ENCODE measurements at regions not wholly inside any gene's neighbourhood (a gene's known extent, or its start where the extent isn't known, plus 50 kb on each side); places are given as distances from the start of the nearest gene placed in this dataset.

- Histone ChIP-seq H3K79me1 (ENCODE audit: low read depth, low read length) (no peaks in the 10 kb centered on the region), H2BK120ac (replicated peaks; ENCODE audit: low read depth, low read length) (no peak overlapping the region), H3K56ac (replicated peaks; ENCODE audit: insufficient read length, low read depth, low read length) (no peak overlapping the region), H4K8ac (ENCODE audit: extremely low read depth, insufficient read depth, low read length) (no peak overlapping the region), H3K23me2 (ENCODE audit: low read depth, low read length) (no peaks in the 10 kb centered on the region), H2AFZ (ENCODE audit: low read length) (no peak overlapping the region), H2AK5ac (ENCODE audit: low read depth, low read length) (no peak overlapping the region), H4K91ac (replicated peaks; ENCODE audit: insufficient read length, low read length) (no peak overlapping the region), H3K27ac (ENCODE audit: low read depth, low read length) (no peak overlapping the region), H3K14ac (ENCODE audit: insufficient read length) (no peak overlapping the region), H3K4me2 (ENCODE audit: insufficient read depth in 1 of 2, low read depth in 2 of 2, low read length in 2 of 2) (no peak overlapping the region), H3K36me3 (ENCODE audit: control insufficient read depth in 2 of 4, insufficient read depth in 4 of 4, low read length in 3 of 4) (no peaks in the 10 kb centered on the region), H3K4ac (replicated peaks; ENCODE audit: insufficient read length, low read depth, low read length) (no peak overlapping the region), H3K4me3 (ENCODE audit: extremely low read depth in 1 of 4, insufficient read depth in 2 of 4, low read depth in 3 of 4, low read length in 4 of 4) (no peak overlapping the region), H3K23ac (ENCODE audit: insufficient read length) (no peak overlapping the region), H4K20me1 (replicated peaks in 1 of 2; ENCODE audit: control insufficient read depth in 1 of 2, insufficient read depth in 2 of 2, low read length in 2 of 2) (no peaks in the 10 kb centered on the region), H3K18ac (ENCODE audit: extremely low read depth, low read length) (no peak overlapping the region), H2BK20ac (ENCODE audit: low read length) (no peak overlapping the region), H2BK15ac (ENCODE audit: low read length) (no peak overlapping the region), H4K5ac (ENCODE audit: insufficient read length, low read depth, low read length) (no peak overlapping the region), H3K79me2 (ENCODE audit: control insufficient read depth in 1 of 2, insufficient read depth in 2 of 2, low read length in 2 of 2) (no peaks in the 10 kb centered on the region), H2BK12ac (ENCODE audit: low read depth, low read length) (no peak overlapping the region), H3K9ac (replicated peaks in 1 of 4; ENCODE audit: extremely low read depth in 1 of 4, low read depth in 3 of 4, low read length in 3 of 4) (no peak overlapping the region), H3K4me1 (replicated peaks in 1 of 4; ENCODE audit: control insufficient read depth in 3 of 4, insufficient read depth in 4 of 4, low read length in 3 of 4) (no peaks in the 10 kb centered on the region), H3K9me3 (ENCODE audit: insufficient read depth in 2 of 2, low read depth in 1 of 2, low read length in 1 of 2) (no peaks in the 10 kb centered on the region), H3K27me3 (replicated peaks in 1 of 4; ENCODE audit: control insufficient read depth in 3 of 4, extremely low read depth in 1 of 4, insufficient read depth in 3 of 4, low read length in 3 of 4) (no peaks in the 10 kb centered on the region), H2BK5ac (ENCODE audit: low read depth, low read length) (no peak overlapping the region)
- FAIRE-seq (no peak), DNase-seq (ENCODE audit: low read depth in 1 of 2, low spot score in 2 of 2) (no peak)
- TF ChIP-seq BRCA1 (IDR thresholded peaks at IDR 0.05; ENCODE audit: low read depth, low read length) (no peak), SUZ12 (IDR thresholded peaks at IDR 0.05; ENCODE audit: low read length) (no peak), FOSL1 (IDR thresholded peaks at IDR 0.05; ENCODE audit: insufficient read depth, low read depth, low read length) (no peak), POLR2A (IDR thresholded peaks at IDR 0.05; ENCODE audit: control extremely low read depth in 1 of 2, low read depth in 2 of 2, low read length in 2 of 2) (no peak), TAF7 (optimal IDR thresholded peaks at IDR 0.05; ENCODE audit: borderline replicate concordance, low read depth, low read length) (no peak), SP1 (IDR thresholded peaks at IDR 0.05; ENCODE audit: low read depth, low read length) (no peak)
- ChIA-PET CTCF (ENCODE audit: partially characterized antibody) (no interaction called here), POLR2A (ENCODE audit: partially characterized antibody) (no interaction called here)
Measured at GRCh38 chr1:96346719-96347118, 374.9 kb upstream of the PTBP2 start.

All from H1 (cell line).